ENCODE measurements at regions not wholly inside any gene's neighbourhood (a gene's known extent, or its start where the extent isn't known, plus 50 kb on each side); places are given as distances from the start of the nearest gene placed in this dataset.

DNA sequence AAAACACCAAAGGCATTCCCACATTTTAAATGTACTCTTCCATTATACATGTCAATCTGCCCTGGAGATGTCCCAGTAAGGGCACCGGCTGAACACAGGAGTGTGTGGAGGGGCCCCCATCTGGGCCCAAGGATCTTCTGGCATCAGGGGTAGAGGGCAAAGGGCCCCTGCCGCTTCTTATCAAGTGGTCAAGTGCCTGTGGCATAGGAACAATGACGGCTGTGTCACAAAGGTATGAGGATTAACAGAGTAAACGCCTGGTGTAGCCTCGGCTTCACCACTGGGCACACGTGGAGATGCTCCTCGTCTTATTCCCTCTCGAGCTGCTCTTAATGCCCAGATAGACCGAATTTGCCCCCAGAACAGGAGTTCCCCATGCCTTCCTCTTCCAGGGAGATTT, 169.7 kb upstream of the GLI2 start:
- WGBS (ENCODE audit: insufficient coverage, insufficient replicate concordance, low lambda C conversion rate, missing lambda C conversion rate) = 27% methylated on average over 9 of the region's 9 CpGs
- intact Hi-C loops (cut with micrococcal nuclease; ENCODE audit: unreplicated experiment) = no loop called here
- Histone ChIP-seq H3K36me3 (ENCODE audit: control insufficient read depth in 2 of 2, insufficient read depth in 2 of 2, low read length in 1 of 2) (no peaks in the 10 kb centered on the region), H3K4me3 (no peak overlapping the region), H3K4me2 (ENCODE audit: control insufficient read depth, insufficient read depth) (no peak overlapping the region), H3K27ac (ENCODE audit: control insufficient read depth, insufficient read depth) (no peak overlapping the region), H3K9ac (ENCODE audit: control insufficient read depth, insufficient read depth, low read length) (no peak overlapping the region), H3K9me3 (replicated peaks; ENCODE audit: control insufficient read depth, insufficient read depth, low read length) (no peaks in the 10 kb centered on the region), H3K4me1 (ENCODE audit: control insufficient read depth, insufficient read depth, low read length) (no peaks in the 10 kb centered on the region), H2AFZ (ENCODE audit: control insufficient read depth, low read depth, low read length) (no peak overlapping the region), H3K27me3 (replicated peaks in 1 of 2; ENCODE audit: control insufficient read depth in 2 of 2, insufficient read depth in 2 of 2, low read length in 1 of 2) (peaks cover 0 to 8% of the 10 kb centered on the region in 2 experiments; a peak in 2 of 4 replicates), H3K79me2 (ENCODE audit: control insufficient read depth, insufficient read depth, low read length) (no peaks in the 10 kb centered on the region), H4K20me1 (ENCODE audit: control insufficient read depth, insufficient read depth) (no peaks in the 10 kb centered on the region)
- SMC1A ChIA-PET (ENCODE audit: uncharacterized antibody, unreplicated experiment) = no interaction called here
- ATAC-seq = no peak
- no peak for DNase-seq (ENCODE audit: low read depth, low spot score)
- BruUV-seq (replicated peaks) = no TSS peak
- RAD21 ChIA-PET (ENCODE audit: unreplicated experiment) = no interaction called here
- CTCF ChIA-PET = no interaction called here
- POLR2A ChIA-PET = no interaction called here
- no peak for FAIRE-seq
- TF ChIP-seq SMAD5 (IDR thresholded peaks at IDR 0.05; ENCODE audit: low read depth) = no peak
- no peak for TF ChIP-seq IKZF2 (IDR thresholded peaks at IDR 0.05)
- no peak for TF ChIP-seq RCOR1 (conservative IDR thresholded peaks at IDR 0.05; ENCODE audit: low read depth, low read length)
- TF ChIP-seq NR2F1 (conservative IDR thresholded peaks at IDR 0.05) = no peak
- TF ChIP-seq BMI1 (IDR thresholded peaks at IDR 0.05; ENCODE audit: borderline replicate concordance) = no peak
- in situ Hi-C loops (cut with MboI) = no loop called here

DNA sequence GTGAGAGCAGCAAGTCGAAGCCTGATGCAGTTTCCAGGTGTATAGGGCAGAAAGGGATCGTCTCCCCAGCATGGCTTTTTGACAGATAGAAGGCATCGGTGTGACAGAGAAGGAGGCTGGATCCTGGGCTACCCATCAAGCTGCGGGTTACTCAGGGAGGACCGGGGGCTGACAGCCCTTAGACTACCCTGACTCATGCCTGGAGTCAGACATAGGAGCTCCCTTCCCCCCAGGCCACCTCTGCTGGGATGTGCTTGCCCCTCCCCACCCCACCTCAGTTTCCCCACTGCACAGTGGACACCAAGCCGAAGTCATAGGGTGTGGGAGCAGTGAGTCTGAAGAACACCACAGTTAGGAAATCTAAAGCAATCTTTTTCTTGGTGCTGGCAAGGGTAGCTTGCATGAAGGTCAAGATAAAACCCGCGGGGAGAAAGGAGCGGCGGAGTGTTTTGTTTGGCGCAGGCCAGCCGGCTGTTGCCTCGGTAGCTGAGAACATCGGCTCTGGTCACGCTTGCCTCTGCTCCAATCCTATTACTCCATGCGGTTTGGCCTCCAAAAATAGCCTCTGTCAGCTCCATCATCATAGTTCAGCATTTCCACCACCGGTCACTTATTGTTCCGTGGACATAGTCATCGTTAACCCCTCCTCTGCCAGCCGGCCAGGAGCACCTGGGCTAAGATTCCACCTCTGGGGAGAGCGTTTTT, 169.2 kb upstream of the GLI2 start:
- in situ Hi-C loops (cut with MboI) = no loop called here
- H3K9me3 ChIP-seq (replicated peaks; ENCODE audit: control insufficient read depth, insufficient read depth, low read length) = no peaks in the 10 kb centered on the region
- no peak for FAIRE-seq
- WGBS (ENCODE audit: insufficient coverage, insufficient replicate concordance, low lambda C conversion rate, missing lambda C conversion rate) = 43% methylated on average over 21 of the region's 21 CpGs
- no peak overlapping the region for H3K27ac ChIP-seq (ENCODE audit: control insufficient read depth, insufficient read depth)
- TF ChIP-seq ZNF217 (IDR thresholded peaks at IDR 0.05) (no peak), RCOR1 (conservative IDR thresholded peaks at IDR 0.05; ENCODE audit: low read depth, low read length) (no peak), ZNF207 (IDR thresholded peaks at IDR 0.05; ENCODE audit: borderline replicate concordance) (no peak), ZBED1 (IDR thresholded peaks at IDR 0.05; ENCODE audit: borderline replicate concordance) (no peak), ZZZ3 (IDR thresholded peaks at IDR 0.05; ENCODE audit: control insufficient read depth, insufficient read length, low read depth) (no peak)
- no peak overlapping the region for H3K4me2 ChIP-seq (ENCODE audit: control insufficient read depth, insufficient read depth)
- ChIA-PET RAD21 (ENCODE audit: unreplicated experiment) (no interaction called here), POLR2A (no interaction called here), SMC1A (ENCODE audit: uncharacterized antibody, unreplicated experiment) (no interaction called here), CTCF (interaction anchor here (1.5 kb wide), 1 partner anchor 15 kb away, joined by 3 read pairs; no protein-coding TSS in a partner anchor)
- no peaks in the 10 kb centered on the region for H3K79me2 ChIP-seq (ENCODE audit: control insufficient read depth, insufficient read depth, low read length)
- H2AFZ ChIP-seq (ENCODE audit: control insufficient read depth, low read depth, low read length) = no peak overlapping the region
- peaks cover 0 to 7% of the 10 kb centered on the region in 2 experiments; a peak in 2 of 4 replicates for H3K27me3 ChIP-seq (replicated peaks in 1 of 2; ENCODE audit: control insufficient read depth in 2 of 2, insufficient read depth in 2 of 2, low read length in 1 of 2)
- no peak for DNase-seq (ENCODE audit: low read depth, low spot score)
- H3K36me3 ChIP-seq (ENCODE audit: control insufficient read depth in 2 of 2, insufficient read depth in 2 of 2, low read length in 1 of 2) = no peaks in the 10 kb centered on the region
- no peak for ATAC-seq
- intact Hi-C loops (cut with micrococcal nuclease; ENCODE audit: unreplicated experiment) = no loop called here
- no peak overlapping the region for H3K4me3 ChIP-seq
- no TSS peak for BruUV-seq (replicated peaks)
- no peaks in the 10 kb centered on the region for H3K4me1 ChIP-seq (ENCODE audit: control insufficient read depth, insufficient read depth, low read length)
- no peak overlapping the region for H3K9ac ChIP-seq (ENCODE audit: control insufficient read depth, insufficient read depth, low read length)
- no peaks in the 10 kb centered on the region for H4K20me1 ChIP-seq (ENCODE audit: control insufficient read depth, insufficient read depth)

All from GM12878 (cell line).